Breast epithelium (tissue), 4 donors: ENCODE measurements at regions not wholly inside any gene's neighbourhood (a gene's known extent, or its start where the extent isn't known, plus 50 kb on each side); places are given as distances from the start of the nearest gene placed in this dataset.

Experiments
- DNase-seq, 2 donors: peaks; one replicate each; pipeline ENCODE4 v3.0.0-alpha.2; 2019; ENCODE audit warnings: low spot score in 2 of 2
- H3K27ac ChIP-seq, 2 donors: fragments of 200-600 bp; sonication (generic) in 1 of 2; one replicate each; pipeline ENCODE4 v1.5.1; 2016 to 2019; ENCODE audit warnings: mild to moderate bottlenecking in 1 of 2
- H3K27me3 ChIP-seq, 2 donors: fragments of 200-600 bp; sonication (generic) in 1 of 2; one replicate each; pipeline versions ENCODE4 v1.5.1 to v1.6.0; 2017 to 2019; ENCODE audit warnings: control low read depth in 1 of 2, mild to moderate bottlenecking in 1 of 2
- H3K36me3 ChIP-seq: fragments of 200-600 bp; one replicate; pipeline ENCODE4 v1.5.1; 2019
- H3K4me1 ChIP-seq, 2 donors: fragments of 200-600 bp; sonication (generic); one replicate each; pipeline ENCODE4 v1.5.1; 2016 to 2019; ENCODE audit warnings: control low read depth in 1 of 2
- H3K4me3 ChIP-seq, 3 donors: fragments of 200-600 bp; sonication (generic); 1 replicate in 2 of 3; 2 replicates in 1 of 3; pipeline ENCODE4 v1.5.1; 2016 to 2019; ENCODE audit warnings: mild to moderate bottlenecking in 3 of 3, moderate library complexity in 2 of 3
- H3K9me3 ChIP-seq, 2 donors: fragments of 200-600 bp; sonication (generic) in 1 of 2; one replicate each; pipeline ENCODE4 v1.5.1; 2016 to 2019; ENCODE audit warnings: control low read depth in 1 of 2
- POLR2A ChIP-seq: fragments of 450-650 bp; IDR thresholded peaks from one replicate; pipeline ENCODE4 v1.6.1; 2016; ENCODE audit warnings: antibody characterized with exemption, mild to moderate bottlenecking, moderate library complexity
- POLR2AphosphoS5 ChIP-seq, 3 donors: sonication (generic); formaldehyde crosslinking; IDR thresholded peaks; one replicate each; pipeline ENCODE4 v1.6.1; 2017; ENCODE audit warnings: antibody characterized with exemption in 3 of 3
- intact Hi-C: fragments of 100-400 bp; cut with DNase I; formaldehyde crosslinking; loops from one replicate; pipeline ENCODE4 v1.15.1; 2023; ENCODE audit warnings: low total_unique reads
- TF ChIP-seq, protein P1 (sequence below), 3 donors: fragments of 450-650 bp; IDR thresholded peaks; one replicate each; pipeline ENCODE4 v1.5.1; 2016 to 2017; ENCODE audit warnings: antibody characterized with exemption in 3 of 3, mild to moderate bottlenecking in 3 of 3, moderate library complexity in 3 of 3

DNA sequence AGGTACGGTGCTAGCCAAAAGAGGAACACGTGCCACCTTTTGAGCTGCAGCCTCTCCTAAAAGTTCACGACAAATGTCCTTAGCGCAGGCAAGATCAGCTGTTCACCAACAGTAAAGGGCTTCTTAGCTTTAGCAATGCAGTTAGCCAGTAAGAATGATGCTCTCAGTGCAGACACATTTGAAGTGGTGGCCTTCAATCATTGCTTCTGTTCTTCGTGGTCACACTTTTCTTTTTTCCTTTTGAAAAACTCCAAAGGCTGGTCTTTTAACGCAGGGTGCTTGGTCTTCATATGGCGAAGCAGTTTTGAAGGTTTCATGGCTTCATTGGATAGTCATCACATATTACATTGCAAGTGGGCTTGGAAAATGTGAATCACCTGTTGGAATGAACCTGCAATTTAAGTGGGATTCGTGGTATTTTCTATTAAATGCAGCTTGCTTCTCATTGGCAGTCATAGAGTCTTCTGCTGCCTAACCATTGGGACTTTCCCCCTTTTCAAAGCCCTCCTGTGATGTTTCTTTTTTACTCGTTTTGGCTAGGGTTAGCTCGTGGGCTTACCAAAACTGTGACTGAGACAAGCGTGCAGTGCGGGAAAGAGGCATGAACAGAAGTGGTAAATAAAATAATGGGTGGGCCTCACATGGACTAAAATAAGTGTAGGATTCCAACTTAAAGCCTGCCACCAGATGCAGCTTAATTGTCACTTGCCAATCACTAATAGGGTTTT is 100.9 kb downstream of the MRPL36 start:
- H3K27me3 ChIP-seq = no peaks in the 10 kb centered on the region
- DNase-seq = no peak
- TF ChIP-seq, protein P1, sequence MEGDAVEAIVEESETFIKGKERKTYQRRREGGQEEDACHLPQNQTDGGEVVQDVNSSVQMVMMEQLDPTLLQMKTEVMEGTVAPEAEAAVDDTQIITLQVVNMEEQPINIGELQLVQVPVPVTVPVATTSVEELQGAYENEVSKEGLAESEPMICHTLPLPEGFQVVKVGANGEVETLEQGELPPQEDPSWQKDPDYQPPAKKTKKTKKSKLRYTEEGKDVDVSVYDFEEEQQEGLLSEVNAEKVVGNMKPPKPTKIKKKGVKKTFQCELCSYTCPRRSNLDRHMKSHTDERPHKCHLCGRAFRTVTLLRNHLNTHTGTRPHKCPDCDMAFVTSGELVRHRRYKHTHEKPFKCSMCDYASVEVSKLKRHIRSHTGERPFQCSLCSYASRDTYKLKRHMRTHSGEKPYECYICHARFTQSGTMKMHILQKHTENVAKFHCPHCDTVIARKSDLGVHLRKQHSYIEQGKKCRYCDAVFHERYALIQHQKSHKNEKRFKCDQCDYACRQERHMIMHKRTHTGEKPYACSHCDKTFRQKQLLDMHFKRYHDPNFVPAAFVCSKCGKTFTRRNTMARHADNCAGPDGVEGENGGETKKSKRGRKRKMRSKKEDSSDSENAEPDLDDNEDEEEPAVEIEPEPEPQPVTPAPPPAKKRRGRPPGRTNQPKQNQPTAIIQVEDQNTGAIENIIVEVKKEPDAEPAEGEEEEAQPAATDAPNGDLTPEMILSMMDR (IDR thresholded peaks at IDR 0.05) = no peak
- H3K9me3 ChIP-seq = no peaks in the 10 kb centered on the region
- intact Hi-C loops = no loop called here
- no peaks in the 10 kb centered on the region for H3K36me3 ChIP-seq
- no peak overlapping the region for H3K27ac ChIP-seq
- H3K4me1 ChIP-seq = no peaks in the 10 kb centered on the region
- H3K4me3 ChIP-seq = no peak overlapping the region

DNA sequence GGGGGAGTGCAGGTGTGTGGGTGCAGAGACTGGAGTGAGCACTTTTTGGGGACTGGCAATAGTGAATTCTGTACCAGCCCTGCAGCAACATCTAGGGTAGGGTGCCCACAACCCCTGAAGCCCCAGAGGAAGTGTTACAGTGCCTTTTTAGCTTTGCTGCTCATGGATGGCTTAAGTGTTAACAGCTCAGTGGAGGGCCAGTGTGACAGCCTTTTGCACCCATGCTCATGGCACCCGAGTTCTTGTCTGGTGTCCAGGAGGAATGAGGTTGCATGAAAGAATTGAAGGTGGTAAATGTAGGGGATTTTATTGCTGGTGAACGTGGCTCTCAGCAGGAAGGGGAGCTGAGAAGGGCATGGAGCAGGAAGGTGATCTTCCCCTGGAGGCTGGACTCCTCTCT is 107.3 kb downstream of the MRPL36 start:
- DNase-seq = no peak
- no peak for TF ChIP-seq POLR2AphosphoS5 (IDR thresholded peaks at IDR 0.05)
- TF ChIP-seq, protein P1 (IDR thresholded peaks at IDR 0.05) = no peak
- no peaks in the 10 kb centered on the region for H3K36me3 ChIP-seq
- H3K27ac ChIP-seq = no peak overlapping the region
- peaks cover 0 to 3% of the 10 kb centered on the region in 2 donors for H3K27me3 ChIP-seq
- H3K4me3 ChIP-seq = no peak overlapping the region
- peaks cover 0 to 7% of the 10 kb centered on the region in 2 donors for H3K9me3 ChIP-seq
- intact Hi-C loops = no loop called here
- H3K4me1 ChIP-seq = no peaks in the 10 kb centered on the region

DNA sequence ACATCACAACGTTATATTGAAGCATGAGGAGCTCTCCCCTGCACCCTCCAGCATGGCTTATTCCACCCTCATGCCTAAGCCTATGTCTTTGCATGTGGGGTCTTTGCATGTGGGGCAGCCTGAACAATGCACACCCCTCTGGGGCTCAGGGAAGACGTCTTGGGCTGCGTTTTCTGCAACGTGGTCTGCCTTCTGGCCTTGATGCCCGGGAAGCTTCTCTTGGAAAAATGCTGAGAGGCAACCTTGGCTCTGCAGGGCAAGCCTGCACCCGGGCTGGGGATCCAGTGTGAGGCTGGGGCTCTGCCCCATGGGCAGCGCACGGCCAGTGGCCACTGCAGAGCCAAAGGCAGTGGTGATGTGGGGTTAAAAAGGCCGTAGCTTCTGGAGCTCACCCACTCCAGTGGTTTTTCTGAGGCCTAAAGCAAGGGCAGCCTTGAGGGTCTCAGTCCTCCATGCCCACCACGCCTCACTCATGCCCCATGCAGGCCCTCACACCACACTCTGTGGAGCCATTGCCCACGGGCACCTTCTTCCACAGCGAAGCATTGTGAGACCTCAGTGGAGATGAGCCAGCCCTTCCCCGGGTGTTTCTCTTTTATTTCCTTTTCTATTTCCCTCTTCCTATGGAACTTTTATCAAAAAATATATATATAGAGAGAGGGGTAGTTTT is 112.2 kb downstream of the MRPL36 start:
- H3K36me3 ChIP-seq = no peaks in the 10 kb centered on the region
- H3K4me1 ChIP-seq = no peaks in the 10 kb centered on the region
- DNase-seq = peak in 1 of 2 donors; percentile 7
- H3K9me3 ChIP-seq = peaks cover 0 to 7% of the 10 kb centered on the region in 2 donors
- intact Hi-C loops = no loop called here
- H3K27ac ChIP-seq = no peak overlapping the region
- TF ChIP-seq, protein P1 (IDR thresholded peaks at IDR 0.05) = no peak
- TF ChIP-seq POLR2A = no peak
- TF ChIP-seq POLR2AphosphoS5 (IDR thresholded peaks at IDR 0.05) = no peak
- H3K4me3 ChIP-seq = no peak overlapping the region
- H3K27me3 ChIP-seq = peaks cover 0 to under 1% of the 10 kb centered on the region in 2 donors

DNA sequence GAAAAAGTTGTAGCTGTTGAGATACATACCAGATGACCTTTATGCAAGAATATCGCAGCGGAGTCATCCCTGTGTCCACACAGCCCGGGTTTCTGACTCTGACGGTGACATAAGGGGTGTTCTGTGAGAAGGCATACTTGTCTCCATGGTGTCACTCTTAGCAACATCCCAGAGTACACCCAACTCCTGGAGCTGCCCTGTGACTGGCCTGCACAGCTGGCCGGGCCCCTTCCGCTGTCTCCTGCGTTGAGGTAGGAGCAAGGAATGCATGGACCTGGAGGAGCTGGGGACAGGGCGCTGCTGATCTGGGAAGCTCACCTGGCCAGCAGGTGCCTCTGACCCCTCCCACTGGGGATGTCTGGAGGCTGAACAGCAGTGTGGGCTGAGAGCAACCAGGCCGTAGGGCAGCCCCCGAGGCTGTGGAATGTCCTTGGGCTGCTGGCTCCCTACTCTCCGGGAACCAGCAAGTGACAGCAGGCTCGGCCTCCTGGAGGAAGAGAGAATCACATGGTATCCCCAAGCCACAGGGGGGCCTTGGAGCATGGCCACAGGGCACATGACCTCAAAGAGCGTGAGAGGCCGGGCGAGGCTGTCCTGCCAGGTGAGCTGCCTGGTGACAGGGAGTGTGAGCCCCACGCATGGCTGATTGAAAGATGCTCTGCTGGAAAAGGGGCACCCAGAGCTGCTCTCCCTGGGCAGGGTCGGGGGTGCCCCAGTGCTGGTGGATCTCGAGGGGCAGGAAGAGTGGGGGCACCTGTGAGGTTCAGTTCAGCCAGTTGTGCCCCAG is 113.4 kb downstream of the MRPL36 start:
- Histone ChIP-seq H3K27ac (no peak overlapping the region), H3K36me3 (no peaks in the 10 kb centered on the region), H3K4me3 (no peak overlapping the region), H3K4me1 (no peaks in the 10 kb centered on the region), H3K9me3 (peaks cover 0 to 7% of the 10 kb centered on the region in 2 donors), H3K27me3 (peaks cover 0 to 5% of the 10 kb centered on the region in 2 donors)
- DNase-seq = peak in 1 of 2 donors; percentile 4
- intact Hi-C loops = no loop called here
- TF ChIP-seq POLR2AphosphoS5 (IDR thresholded peaks at IDR 0.05) (no peak), POLR2A (no peak)
- TF ChIP-seq, protein P1 (IDR thresholded peaks at IDR 0.05) = no peak

DNA sequence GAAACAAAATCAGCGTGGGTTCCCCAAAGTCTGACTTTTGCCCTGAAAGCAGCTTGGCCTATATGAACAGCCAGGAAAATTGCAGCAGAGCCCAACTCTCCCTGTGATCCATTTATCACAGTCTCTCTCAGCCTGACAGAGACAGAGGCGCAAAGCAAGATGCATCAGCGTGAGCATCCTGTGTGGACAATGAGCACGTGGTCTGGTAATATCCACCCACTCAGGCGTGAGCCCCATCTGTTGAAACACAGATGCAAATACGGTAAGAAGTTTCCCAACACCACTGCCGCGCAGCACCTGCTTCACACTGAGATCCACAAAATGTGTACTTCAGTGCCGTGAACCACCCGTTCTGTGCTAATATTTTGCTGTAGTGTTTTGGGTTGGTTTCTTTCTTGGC is 114.6 kb downstream of the MRPL36 start:
- no peak overlapping the region for H3K27ac ChIP-seq
- H3K4me3 ChIP-seq = no peak overlapping the region
- intact Hi-C loops = no loop called here
- TF ChIP-seq, protein P1 (IDR thresholded peaks at IDR 0.05) = no peak
- H3K27me3 ChIP-seq = peaks cover 0 to 5% of the 10 kb centered on the region in 2 donors
- H3K4me1 ChIP-seq = no peaks in the 10 kb centered on the region
- peaks cover 0 to 7% of the 10 kb centered on the region in 2 donors for H3K9me3 ChIP-seq
- DNase-seq = peak in 1 of 2 donors; percentile 11
- H3K36me3 ChIP-seq = no peaks in the 10 kb centered on the region
